ENCODE measurements at regions not wholly inside any gene's neighbourhood (a gene's known extent, or its start where the extent isn't known, plus 50 kb on each side); places are given as distances from the start of the nearest gene placed in this dataset.
"Not testable (repeated sequence)": the region's sequence is repeated elsewhere in the genome, so short reads cannot be mapped to it uniquely, and the experiment has no call there.

- DNase-seq (ENCODE audit: low read depth): no peak
Measured at GRCh38 chr6:49370518-49370917, 92.5 kb downstream of the MMUT start.

GRCh38 chr6:49366539-49366938, 96.5 kb downstream of the MMUT start:
- no peak for DNase-seq (ENCODE audit: low read depth)

GRCh38 chr6:49348561-49348960, 114.5 kb downstream of the MMUT start:
- DNase-seq (ENCODE audit: low read depth): no peak

DNA sequence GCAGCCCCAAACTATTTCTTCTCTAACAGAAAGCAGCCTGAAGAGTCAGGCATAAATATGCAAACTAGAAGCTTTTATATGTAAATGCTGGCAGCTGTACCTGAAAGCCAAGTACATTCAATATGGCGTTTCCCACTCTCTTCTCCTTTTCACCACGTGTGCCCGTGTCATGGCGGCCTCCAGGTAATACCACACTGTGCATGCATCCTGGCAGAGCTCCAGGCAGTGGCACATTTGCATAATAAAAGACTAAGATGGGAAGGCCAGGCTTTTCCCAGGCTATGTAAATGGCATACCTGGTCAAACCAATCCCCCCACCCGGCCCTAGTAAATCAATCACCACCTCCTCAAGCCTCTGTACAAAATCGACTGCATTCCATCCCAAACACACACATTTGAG, 120.6 kb downstream of the MMUT start:
- DNase-seq (ENCODE audit: low read depth): no peak

DNA sequence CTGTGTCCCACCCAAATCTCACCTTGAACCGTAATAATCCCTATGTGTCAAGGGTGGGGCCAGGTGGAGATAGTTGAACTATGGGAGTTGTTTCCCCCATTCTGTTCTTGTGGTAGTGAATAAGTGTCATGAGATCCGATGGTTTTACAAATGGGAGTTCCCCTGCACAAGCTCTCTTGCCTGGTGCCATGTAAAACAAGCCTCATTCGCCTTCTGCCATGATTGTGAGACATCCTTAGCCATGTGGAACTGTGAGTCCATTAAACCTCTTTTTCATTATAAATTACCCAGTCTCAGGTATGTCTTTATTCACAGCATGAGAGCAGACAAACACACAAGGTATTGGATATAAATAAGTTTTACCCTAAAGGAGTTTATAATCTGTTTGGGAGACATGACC, 121.2 kb downstream of the MMUT start:
- DNase-seq (ENCODE audit: low read depth): no peak

DNA sequence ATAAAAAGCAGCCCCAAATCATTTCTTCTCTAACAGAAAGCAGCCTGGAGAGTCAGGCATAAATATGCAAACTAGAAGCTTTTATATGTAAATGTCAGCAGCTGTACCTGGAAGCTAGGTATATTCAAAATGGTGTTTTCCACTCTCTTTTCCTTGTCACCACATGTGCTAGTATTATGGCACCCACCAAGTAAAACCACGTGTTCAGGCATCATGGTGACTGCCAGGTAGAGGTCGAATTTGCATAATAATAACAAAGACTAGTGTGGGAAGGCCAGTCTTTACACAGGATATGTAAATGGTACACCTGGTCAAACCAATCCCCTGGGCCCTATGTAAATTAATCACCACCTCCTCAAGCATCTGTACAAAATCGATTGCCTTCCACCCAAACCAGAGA, 124.0 kb downstream of the MMUT start:
- DNase-seq (ENCODE audit: low read depth): no peak

GRCh38 chr6:49336514-49337131, 126.4 kb downstream of the MMUT start:
- no peak for DNase-seq (ENCODE audit: low read depth)

GRCh38 chr6:49333345-49334125, 129.5 kb downstream of the MMUT start:
- DNase-seq (ENCODE audit: low read depth): no peak

DNA sequence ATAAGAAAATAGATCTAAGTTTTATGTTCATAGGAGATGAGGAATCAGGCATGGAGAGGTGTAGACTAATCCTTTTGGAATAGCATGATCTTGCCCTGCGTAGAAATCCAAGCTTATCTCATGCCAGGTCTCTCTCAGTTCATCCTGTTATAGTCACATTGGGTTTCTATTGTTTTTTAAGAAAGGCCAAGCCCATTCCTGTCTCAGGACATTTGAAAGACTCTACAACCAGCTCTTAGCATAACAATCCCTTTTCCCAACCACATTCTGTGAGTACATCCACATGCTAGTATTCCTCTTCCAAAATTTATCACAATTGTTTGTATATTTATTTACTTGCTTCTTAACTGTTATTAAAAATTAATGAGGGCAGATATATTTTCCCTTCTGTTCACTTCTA, 130.3 kb downstream of the MMUT start:
- no peak for DNase-seq (ENCODE audit: low read depth)

DNA sequence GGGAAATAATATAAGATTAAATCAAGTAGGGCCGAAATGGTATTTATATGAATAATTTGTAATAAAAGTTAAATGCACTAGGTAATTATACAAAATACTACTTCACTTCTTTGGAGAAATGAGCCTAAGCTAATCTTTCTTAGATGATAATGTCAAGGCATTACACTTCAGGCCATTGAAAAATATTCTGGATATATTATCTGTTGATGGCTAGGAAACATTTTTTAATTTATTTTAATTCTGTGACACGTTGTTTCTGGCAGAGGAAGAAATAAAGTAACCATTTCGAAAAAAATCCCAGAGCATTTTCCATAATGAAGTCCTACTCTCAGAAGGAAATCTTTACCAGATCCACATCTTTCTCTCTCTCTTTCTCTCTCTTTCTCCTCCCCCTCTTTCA, 133.9 kb downstream of the MMUT start:
- no peak for DNase-seq (ENCODE audit: low read depth)

GRCh38 chr6:49328051-49328744, 134.9 kb downstream of the MMUT start:
- no peak for DNase-seq (ENCODE audit: low read depth)

DNA sequence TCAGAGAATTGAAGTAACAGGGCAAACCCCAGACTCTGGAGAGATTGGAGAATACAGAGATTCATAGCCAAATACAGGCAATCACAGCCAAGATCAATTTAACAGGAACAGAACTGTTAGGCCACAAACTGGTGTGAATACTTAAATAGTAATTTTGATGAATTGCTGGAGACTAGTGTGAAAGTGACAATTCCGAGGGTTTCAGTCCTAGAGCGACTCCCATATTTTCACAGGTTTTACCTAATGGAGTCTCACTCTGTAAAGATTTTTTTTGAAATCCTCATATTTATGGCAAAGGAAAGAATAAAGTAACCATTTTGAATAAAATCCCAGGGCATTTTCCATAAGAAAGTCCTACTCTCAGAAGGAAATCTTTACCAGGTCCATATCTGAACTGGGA, 135.5 kb downstream of the MMUT start:
- DNase-seq (ENCODE audit: low read depth): no peak

- no peak for DNase-seq (ENCODE audit: low read depth)
Measured at GRCh38 chr6:49327005-49327404, 136.0 kb downstream of the MMUT start.

GRCh38 chr6:49326347-49326746, 136.7 kb downstream of the MMUT start:
- peak; percentile 14 for DNase-seq (ENCODE audit: low read depth)

GRCh38 chr6:49325891-49326290, 137.2 kb downstream of the MMUT start:
- no peak for DNase-seq (ENCODE audit: low read depth)

DNA sequence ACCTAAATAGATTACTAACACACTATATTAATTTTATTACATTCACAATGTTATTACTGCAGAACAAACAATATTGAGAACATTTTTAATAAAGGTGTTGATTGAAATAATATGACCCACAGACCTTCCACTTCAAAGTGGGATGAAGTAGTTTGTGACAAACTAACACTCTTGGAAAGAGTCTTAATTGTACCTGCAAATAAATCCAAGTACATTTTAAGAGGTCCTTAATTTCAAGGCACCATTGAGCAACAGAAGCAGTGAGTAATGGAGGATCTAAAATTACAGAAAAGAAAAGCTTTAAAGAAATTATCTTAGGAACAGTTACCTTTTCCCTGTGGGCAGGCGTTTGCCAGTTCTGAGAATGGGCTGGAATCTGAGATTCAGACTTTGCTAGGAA, 140.2 kb downstream of the MMUT start:
- no peak for DNase-seq (ENCODE audit: low read depth)

GRCh38 chr6:49321561-49322072, 141.4 kb downstream of the MMUT start:
- DNase-seq (ENCODE audit: low read depth): no peak

DNA sequence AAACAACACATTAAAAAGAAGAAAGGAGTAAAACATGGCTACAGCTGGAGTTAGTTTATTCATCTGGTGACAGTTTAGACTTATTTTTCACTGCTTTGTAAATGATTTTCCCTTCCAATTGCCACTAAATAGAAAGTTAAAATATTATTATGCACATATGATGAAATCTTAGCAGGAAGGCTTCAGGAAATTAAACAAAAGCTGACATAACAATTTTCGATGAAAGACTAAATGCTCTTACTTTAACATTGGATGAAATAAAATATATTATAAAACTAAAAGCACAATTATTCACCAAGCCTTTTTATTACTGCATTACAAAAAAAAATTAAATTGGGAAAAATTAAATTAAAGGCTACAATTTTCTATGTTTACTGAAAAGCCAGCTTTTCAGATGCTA, 158.0 kb downstream of the MMUT start:
- DNase-seq (ENCODE audit: low read depth): no peak

- DNase-seq (ENCODE audit: low read depth): not testable (repeated sequence)
Measured at GRCh38 chr6:49304393-49304792, 158.7 kb downstream of the MMUT start.

GRCh38 chr6:49300911-49301310, 162.1 kb downstream of the MMUT start:
- DNase-seq (ENCODE audit: low read depth): no peak

DNA sequence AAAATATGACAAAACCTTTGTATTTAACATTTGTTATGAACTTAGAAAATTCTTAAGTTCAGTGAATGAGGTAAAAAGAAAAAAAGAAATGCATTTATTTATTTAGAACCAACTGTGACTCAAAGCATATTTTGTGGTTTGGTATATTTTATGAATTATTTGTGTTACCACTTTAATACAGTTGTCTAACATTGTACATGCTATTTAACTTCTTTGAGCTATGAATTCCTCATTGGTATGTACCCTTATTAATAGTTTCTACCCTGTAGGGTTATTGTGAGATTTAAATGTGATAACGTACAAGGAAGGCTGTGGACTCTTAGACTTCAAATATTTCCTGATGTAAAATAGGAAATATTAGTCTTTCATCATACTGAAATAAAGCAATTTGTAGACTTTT, 162.6 kb downstream of the MMUT start:
- DNase-seq (ENCODE audit: low read depth): no peak

- no peak for DNase-seq (ENCODE audit: low read depth)
Measured at GRCh38 chr6:49299279-49299678, 163.8 kb downstream of the MMUT start.

Measured in myocyte (in vitro differentiated cells).